PC-3 (cell line): ENCODE measurements at regions not wholly inside any gene's neighbourhood (a gene's known extent, or its start where the extent isn't known, plus 50 kb on each side); places are given as distances from the start of the nearest gene placed in this dataset.

Experiments
- ATAC-seq: fragments of 200-7000 bp; cut with Tn5 transposase; 2 replicates; pipeline ENCODE4 v1.9.1; 2020; ENCODE audit warnings: mild to moderate bottlenecking, moderate library complexity
- BruUV-seq: library from RNA; stranded (reverse); fragments of 400-500 nt; replicated peaks from 2 replicates; lab custom pipeline; 2021; lab: Mats Ljungman, UMichigan
- CTCF ChIA-PET: fragments of 300-600 bp; sonication (Branson Sonifier 250); formaldehyde crosslinking; loops from one replicate; lab custom pipeline; 2022; ENCODE audit warnings: antibody characterized with exemption; lab: Charles Lee
- POLR2A ChIA-PET: fragments of 300-600 bp; sonication (Branson Sonifier 250); formaldehyde crosslinking; loops from one replicate; lab custom pipeline; 2022; ENCODE audit warnings: antibody characterized with exemption; ENCODE audit not compliant: unreplicated experiment; lab: Charles Lee
- DNase-seq: peaks from one replicate; pipeline ENCODE4 v3.0.0-alpha.2; 2015
- H2AFZ ChIP-seq: fragments of 300-600 bp; sonication (generic); 2 replicates; pipeline ENCODE4 v1.6.0; 2016; ENCODE audit warnings: antibody characterized with exemption, low read length
- H3F3A ChIP-seq: fragments of 300-600 bp; sonication (generic); one replicate; pipeline ENCODE4 v1.6.0; 2017; ENCODE audit warnings: antibody characterized with exemption, low read length, control low read depth, mild to moderate bottlenecking; ENCODE audit not compliant: unreplicated experiment
- H3K27ac ChIP-seq: fragments of 300-600 bp; sonication (generic); 2 replicates; pipeline ENCODE4 v1.5.1; 2016; ENCODE audit warnings: mild to moderate bottlenecking, low read length
- H3K27me3 ChIP-seq: fragments of 300-600 bp; sonication (generic); 2 replicates; pipeline ENCODE4 v1.6.1; 2016; ENCODE audit warnings: low read length, mixed read lengths
- H3K36me3 ChIP-seq: fragments of 300-600 bp; sonication (generic); 2 replicates; pipeline ENCODE4 v1.6.1; 2016; ENCODE audit warnings: low read depth, mixed run types, low read length, mixed read lengths
- H3K4me1 ChIP-seq: fragments of 300-600 bp; sonication (generic); 2 replicates; pipeline ENCODE4 v1.5.1; 2016; ENCODE audit warnings: low read length; ENCODE audit not compliant: insufficient read depth
- H3K4me2 ChIP-seq: fragments of 300-600 bp; sonication (generic); 2 replicates; pipeline ENCODE4 v1.6.0; 2016; ENCODE audit warnings: low read length
- H3K4me3 ChIP-seq: fragments of 300-600 bp; sonication (generic); 2 replicates; pipeline ENCODE4 v1.5.1; 2016; ENCODE audit warnings: mild to moderate bottlenecking, low read length, mixed read lengths
- H3K79me2 ChIP-seq: fragments of 300-600 bp; sonication (generic); 2 replicates; pipeline ENCODE4 v1.6.1; 2017; ENCODE audit warnings: low read length, mixed read lengths
- H3K9ac ChIP-seq: fragments of 300-600 bp; sonication (generic); 2 replicates; pipeline ENCODE4 v1.6.0; 2016; ENCODE audit warnings: mild to moderate bottlenecking, low read length
- H3K9me2 ChIP-seq: fragments of 300-600 bp; sonication (generic); replicated peaks from 2 replicates; pipeline ENCODE4 v1.6.1; 2016; ENCODE audit warnings: mixed run types, low read length, mixed read lengths
- H3K9me3 ChIP-seq: fragments of 300-600 bp; sonication (generic); 2 replicates; pipeline ENCODE4 v1.6.1; 2016; ENCODE audit warnings: low read length, mixed read lengths
- H4K20me1 ChIP-seq: fragments of 300-600 bp; sonication (generic); 2 replicates; pipeline ENCODE4 v1.6.1; 2016; ENCODE audit warnings: low read length, mixed read lengths
- CTCF ChIP-seq: fragments of 300-600 bp; sonication (generic); conservative IDR thresholded peaks from 2 replicates; pipeline ENCODE4 v1.5.1; 2017; ENCODE audit warnings: antibody characterized with exemption, low read depth, mild to moderate bottlenecking, low read length
- EZH2 ChIP-seq: fragments of 300-600 bp; sonication (generic); IDR thresholded peaks from one replicate; pipeline ENCODE4 v1.6.1; 2017; ENCODE audit warnings: antibody characterized with exemption, mild to moderate bottlenecking, low read length; ENCODE audit not compliant: unreplicated experiment
- EZH2phosphoT487 ChIP-seq: fragments of 300-600 bp; sonication (generic); IDR thresholded peaks from 2 replicates; pipeline ENCODE4 v1.6.1; 2018; ENCODE audit warnings: mild to moderate bottlenecking, antibody characterized with exemption, low read length, borderline replicate concordance
- intact Hi-C: fragments of 100-400 bp; cut with micrococcal nuclease; formaldehyde crosslinking; loops from 2 replicates; pipeline ENCODE4 v1.9.0; 2023

- H3K4me1 ChIP-seq = peaks cover 24% of the 10 kb centered on the region
- ChIA-PET CTCF (interaction anchor here (0.9 to 1.7 kb wide), 9 partner anchors 93 to 373 kb away, joined by 3 to 29 read pairs (median 5); partner anchors contain the start of genes CBL and USP2), POLR2A (no interaction called here)
- no peak overlapping the region for H2AFZ ChIP-seq
- TF ChIP-seq CTCF (peak; percentile 98), EZH2phosphoT487 (no peak), EZH2 (no peak)
- no peaks in the 10 kb centered on the region for H3F3A ChIP-seq
- H3K27ac ChIP-seq = no peak overlapping the region
- BruUV-seq = no TSS peak
- peak; percentile 86 for DNase-seq
- no peaks in the 10 kb centered on the region for H4K20me1 ChIP-seq
- no peaks in the 10 kb centered on the region for H3K79me2 ChIP-seq
- no peaks in the 10 kb centered on the region for H3K9me3 ChIP-seq
- no peak overlapping the region for H3K4me3 ChIP-seq
- intact Hi-C loops = loop anchor here (1.0 kb wide), 3 partner anchors 94 to 119 kb away; partner anchors contain the start of gene USP2
- H3K4me2 ChIP-seq = peak overlapping the region; percentile 9; the same call in 1 of the 2 replicates
- peak; percentile 50 for ATAC-seq
- no peak overlapping the region for H3K9ac ChIP-seq
- no peaks in the 10 kb centered on the region for H3K36me3 ChIP-seq
- no peaks in the 10 kb centered on the region for H3K9me2 ChIP-seq
- H3K27me3 ChIP-seq = no peaks in the 10 kb centered on the region
Measured at GRCh38 chr11:119474682-119475596, 52.0 kb upstream of the THY1 start.

GRCh38 chr11:119473901-119474681 is 51.1 kb upstream of the THY1 start:
- no peak overlapping the region for H3K9ac ChIP-seq
- no peaks in the 10 kb centered on the region for H3K36me3 ChIP-seq
- TF ChIP-seq EZH2 (no peak), EZH2phosphoT487 (no peak), CTCF (no peak)
- no peaks in the 10 kb centered on the region for H3K9me3 ChIP-seq
- no TSS peak for BruUV-seq
- ChIA-PET POLR2A (no interaction called here), CTCF (interaction anchor here (1.0 to 1.7 kb wide), 7 partner anchors 92 to 152 kb away, joined by 4 to 29 read pairs (median 7); partner anchors contain the start of gene USP2)
- H3K4me1 ChIP-seq = peaks cover 28% of the 10 kb centered on the region
- DNase-seq (no peak), ATAC-seq (no peak)
- intact Hi-C loops = loop anchor here (1.0 kb wide), 3 partner anchors 93 to 118 kb away; partner anchors contain the start of gene USP2
- no peaks in the 10 kb centered on the region for H4K20me1 ChIP-seq
- no peaks in the 10 kb centered on the region for H3K79me2 ChIP-seq
- H3K27ac ChIP-seq = no peak overlapping the region
- H3K27me3 ChIP-seq = no peaks in the 10 kb centered on the region
- H3K9me2 ChIP-seq = no peaks in the 10 kb centered on the region
- no peak overlapping the region for H2AFZ ChIP-seq
- no peaks in the 10 kb centered on the region for H3F3A ChIP-seq
- H3K4me3 ChIP-seq = no peak overlapping the region
- H3K4me2 ChIP-seq = no peak overlapping the region
